ENCODE measurements at regions not wholly inside any gene's neighbourhood (a gene's known extent, or its start where the extent isn't known, plus 50 kb on each side); places are given as distances from the start of the nearest gene placed in this dataset.

DNA sequence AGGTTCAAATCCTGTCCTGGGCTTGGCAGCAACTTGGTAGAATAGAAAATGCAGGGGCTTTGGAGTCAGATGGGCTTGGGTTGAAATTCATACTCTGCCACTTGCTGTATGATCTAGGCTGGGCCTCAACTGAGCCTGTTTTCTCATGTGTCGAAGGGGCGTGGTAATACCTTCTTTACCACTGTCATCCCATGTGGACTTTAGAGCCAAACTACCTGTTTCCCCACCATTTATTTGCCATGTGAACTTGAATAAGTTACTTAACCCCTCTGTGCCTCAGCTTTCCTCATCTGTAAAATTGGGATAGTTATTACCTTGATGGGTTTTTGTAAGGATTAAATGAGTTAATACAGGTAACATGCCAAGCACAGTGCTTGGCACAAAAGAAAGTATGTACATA lies 106.0 kb downstream of the COPRS start:
- intact Hi-C loops (cut with DNase I) = no loop called here
- no peaks in the 10 kb centered on the region for H3K9me3 ChIP-seq
- no peak overlapping the region for H3K9ac ChIP-seq (ENCODE audit: low read depth in 2 of 2, low read length in 2 of 2)
- H3K27ac ChIP-seq = no peak overlapping the region
- peaks cover 4% of the 10 kb centered on the region for H3K4me1 ChIP-seq
- no peaks in the 10 kb centered on the region for H3K27me3 ChIP-seq
- H3K36me3 ChIP-seq = no peaks in the 10 kb centered on the region
- H3K4me3 ChIP-seq = no peak overlapping the region
- DNase-seq = peak; percentile 38
- TF ChIP-seq, protein P1, sequence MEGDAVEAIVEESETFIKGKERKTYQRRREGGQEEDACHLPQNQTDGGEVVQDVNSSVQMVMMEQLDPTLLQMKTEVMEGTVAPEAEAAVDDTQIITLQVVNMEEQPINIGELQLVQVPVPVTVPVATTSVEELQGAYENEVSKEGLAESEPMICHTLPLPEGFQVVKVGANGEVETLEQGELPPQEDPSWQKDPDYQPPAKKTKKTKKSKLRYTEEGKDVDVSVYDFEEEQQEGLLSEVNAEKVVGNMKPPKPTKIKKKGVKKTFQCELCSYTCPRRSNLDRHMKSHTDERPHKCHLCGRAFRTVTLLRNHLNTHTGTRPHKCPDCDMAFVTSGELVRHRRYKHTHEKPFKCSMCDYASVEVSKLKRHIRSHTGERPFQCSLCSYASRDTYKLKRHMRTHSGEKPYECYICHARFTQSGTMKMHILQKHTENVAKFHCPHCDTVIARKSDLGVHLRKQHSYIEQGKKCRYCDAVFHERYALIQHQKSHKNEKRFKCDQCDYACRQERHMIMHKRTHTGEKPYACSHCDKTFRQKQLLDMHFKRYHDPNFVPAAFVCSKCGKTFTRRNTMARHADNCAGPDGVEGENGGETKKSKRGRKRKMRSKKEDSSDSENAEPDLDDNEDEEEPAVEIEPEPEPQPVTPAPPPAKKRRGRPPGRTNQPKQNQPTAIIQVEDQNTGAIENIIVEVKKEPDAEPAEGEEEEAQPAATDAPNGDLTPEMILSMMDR (IDR thresholded peaks at IDR 0.05) = no peak

DNA sequence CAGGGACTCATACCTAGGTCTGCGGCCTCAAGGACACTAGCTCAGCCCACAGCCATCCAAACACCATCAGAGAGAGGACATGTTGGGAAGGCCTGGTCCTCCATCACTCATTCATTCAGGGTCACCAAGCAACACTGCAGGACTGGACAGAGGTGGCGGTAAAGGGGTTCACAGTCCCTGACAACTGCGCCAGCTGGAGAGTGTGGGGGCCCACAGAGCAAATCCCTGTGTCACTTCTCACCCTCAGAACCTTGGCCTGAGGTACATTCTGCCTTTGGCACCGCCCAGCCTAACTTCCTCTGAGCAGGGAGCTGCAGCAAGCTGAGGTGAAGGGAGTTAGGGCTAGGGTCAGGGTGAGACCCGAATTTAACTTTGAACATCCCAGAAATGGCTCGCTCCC lies 106.5 kb downstream of the COPRS start:
- H3K27ac ChIP-seq = no peak overlapping the region
- TF ChIP-seq, protein P1 (IDR thresholded peaks at IDR 0.05) = no peak
- intact Hi-C loops (cut with DNase I) = no loop called here

DNA sequence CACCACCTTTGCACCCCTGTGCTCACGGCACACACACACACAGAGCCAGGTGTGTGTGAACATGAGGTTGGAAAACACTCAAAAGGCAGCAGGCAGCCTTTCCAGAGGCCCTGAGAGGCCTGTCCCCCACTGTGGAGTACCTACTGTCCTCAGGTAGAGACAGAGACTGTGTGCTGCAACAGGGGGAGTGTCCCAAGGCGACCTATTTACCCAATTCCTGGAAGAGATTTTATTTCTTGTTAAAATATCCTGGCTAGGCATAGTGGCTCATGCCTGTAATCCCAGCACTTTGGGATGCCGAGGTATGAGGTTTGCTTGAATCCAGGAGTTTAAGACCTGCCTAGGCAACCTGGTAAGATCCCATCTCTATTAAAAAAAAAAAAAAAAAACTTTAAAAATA lies 108.5 kb downstream of the COPRS start:
- Histone ChIP-seq H3K36me3 (no peaks in the 10 kb centered on the region), H3K27me3 (no peaks in the 10 kb centered on the region), H3K9ac (ENCODE audit: low read depth in 2 of 2, low read length in 2 of 2) (no peak overlapping the region), H3K4me1 (peaks cover 4% of the 10 kb centered on the region), H3K9me3 (no peaks in the 10 kb centered on the region), H3K4me3 (no peak overlapping the region), H3K27ac (no peak overlapping the region)
- TF ChIP-seq, protein P1 (IDR thresholded peaks at IDR 0.05) = no peak
- DNase-seq = no peak
- intact Hi-C loops (cut with DNase I) = no loop called here

More for the DNA sequence above, 106.5 kb downstream of the COPRS start:
- Histone ChIP-seq H3K36me3 (no peaks in the 10 kb centered on the region), H3K9ac (ENCODE audit: low read depth in 2 of 2, low read length in 2 of 2) (no peak overlapping the region), H3K9me3 (no peaks in the 10 kb centered on the region), H3K27me3 (no peaks in the 10 kb centered on the region), H3K4me3 (no peak overlapping the region), H3K4me1 (peaks cover 4% of the 10 kb centered on the region)
- no peak for DNase-seq

DNA sequence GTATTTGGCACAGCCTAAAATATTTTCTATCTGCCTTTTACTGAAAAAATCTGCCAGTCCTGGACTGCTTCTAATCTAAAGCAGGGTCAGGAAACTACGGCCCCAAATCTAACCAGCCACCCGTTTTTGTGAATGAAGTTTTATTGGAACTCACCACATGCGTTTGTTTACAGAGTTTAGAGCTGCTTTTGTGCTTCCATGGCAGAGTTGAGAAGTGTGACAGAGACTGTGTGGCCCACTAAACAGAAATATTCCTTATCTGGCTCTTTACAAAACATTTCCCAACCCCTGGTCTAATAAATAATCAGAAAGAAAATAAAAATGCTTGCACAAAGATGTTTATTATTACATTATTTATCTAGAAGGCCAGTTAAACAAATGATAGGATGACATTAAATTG lies 110.2 kb downstream of the COPRS start:
- Histone ChIP-seq H3K36me3 (no peaks in the 10 kb centered on the region), H3K27me3 (no peaks in the 10 kb centered on the region), H3K9me3 (no peaks in the 10 kb centered on the region), H3K27ac (no peak overlapping the region), H3K9ac (ENCODE audit: low read depth in 2 of 2, low read length in 2 of 2) (no peak overlapping the region), H3K4me1 (peaks cover 4% of the 10 kb centered on the region), H3K4me3 (no peak overlapping the region)
- intact Hi-C loops (cut with DNase I) = no loop called here
- no peak for DNase-seq
- TF ChIP-seq, protein P1 (IDR thresholded peaks at IDR 0.05) = no peak

DNA sequence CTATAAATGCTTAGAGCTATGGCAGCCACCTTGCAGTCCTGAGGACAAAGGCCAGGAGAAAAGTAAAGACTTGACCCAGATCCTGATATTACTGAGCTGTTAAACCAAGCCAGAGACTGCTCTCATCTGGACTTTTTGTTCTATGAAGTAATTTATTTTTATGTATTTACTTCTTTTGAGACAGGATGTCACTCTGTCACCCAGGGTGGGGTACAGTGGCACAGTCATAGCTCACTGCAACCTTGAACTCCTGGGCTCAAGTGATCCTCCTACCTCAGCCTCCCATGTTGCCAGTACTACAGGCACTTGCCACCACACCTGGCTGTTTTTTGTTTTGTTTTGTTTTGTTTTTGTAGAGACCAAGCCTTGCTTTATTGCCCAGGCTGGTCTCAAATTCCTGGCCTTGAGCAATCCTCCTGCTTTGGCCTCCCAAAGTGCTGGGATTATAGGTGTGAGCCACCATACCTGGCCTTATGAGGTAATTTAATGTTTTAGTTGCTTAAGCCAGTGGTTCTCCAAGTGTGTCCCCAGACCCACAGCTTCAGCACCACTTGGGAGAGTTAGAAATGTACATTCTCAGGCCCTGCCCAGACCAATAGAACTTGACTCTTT lies 112.1 kb downstream of the COPRS start:
- no peak for DNase-seq

More for the DNA sequence above, 112.1 kb downstream of the COPRS start:
- Histone ChIP-seq H3K4me3 (no peak overlapping the region), H3K27me3 (no peaks in the 10 kb centered on the region), H3K9me3 (no peaks in the 10 kb centered on the region), H3K27ac (no peak overlapping the region), H3K9ac (ENCODE audit: low read depth in 2 of 2, low read length in 2 of 2) (no peak overlapping the region), H3K4me1 (no peaks in the 10 kb centered on the region), H3K36me3 (no peaks in the 10 kb centered on the region)
- intact Hi-C loops (cut with DNase I) = no loop called here
- TF ChIP-seq, protein P1 (IDR thresholded peaks at IDR 0.05) = no peak

Measured in colonic mucosa (tissue), 4 donors.